WTC11 (cell line): ENCODE measurements at regions not wholly inside any gene's neighbourhood (a gene's known extent, or its start where the extent isn't known, plus 50 kb on each side); places are given as distances from the start of the nearest gene placed in this dataset.

Experiments used
- FOXJ3 ChIP-seq: sonication (generic); formaldehyde crosslinking; IDR thresholded peaks from 2 replicates; pipeline ENCODE4 v1.9.0; 2021; ENCODE audit warnings: missing genetic modification reagents, mild to moderate bottlenecking, borderline replicate concordance
- TF ChIP-seq, protein P1 (sequence below): sonication (generic); formaldehyde crosslinking; IDR thresholded peaks from 2 replicates; pipeline ENCODE4 v1.8.0; 2022; ENCODE audit warnings: mild to moderate bottlenecking, missing genetic modification reagents
- TF ChIP-seq, protein P2 (sequence below): fragments of 200-600 bp; IDR thresholded peaks from 2 replicates; pipeline ENCODE4 v1.8.0; 2022; ENCODE audit warnings: antibody characterized with exemption
- TF ChIP-seq, protein P3 (sequence below): sonication (generic); formaldehyde crosslinking; conservative IDR thresholded peaks from 2 replicates; pipeline ENCODE4 v1.8.1; 2022; ENCODE audit warnings: mild to moderate bottlenecking, missing genetic modification reagents
- TF ChIP-seq, protein P4 (sequence below): sonication (generic); formaldehyde crosslinking; IDR thresholded peaks from 2 replicates; pipeline ENCODE4 v1.8.0; 2022; ENCODE audit warnings: mild to moderate bottlenecking, missing genetic modification reagents

DNA sequence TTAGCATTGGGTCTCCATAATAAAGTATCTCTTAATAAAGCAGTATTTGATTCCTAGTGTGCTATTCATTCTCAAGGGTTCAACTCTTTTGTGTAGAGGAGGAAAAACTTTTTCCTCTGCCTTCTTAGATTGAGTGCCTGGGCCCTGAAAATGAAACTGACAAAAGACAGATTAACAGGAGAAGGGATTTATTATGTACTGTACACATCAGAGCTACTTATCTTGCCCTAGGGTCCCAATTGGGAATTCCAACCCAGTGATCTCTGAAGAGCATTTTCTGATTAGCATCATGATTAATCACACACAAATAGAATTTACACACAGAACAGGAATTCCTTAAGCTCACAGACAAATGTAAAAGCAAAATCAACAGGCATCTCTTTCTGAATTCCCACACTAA lies 128.9 kb downstream of the CD164 start:
- TF ChIP-seq, protein P1, sequence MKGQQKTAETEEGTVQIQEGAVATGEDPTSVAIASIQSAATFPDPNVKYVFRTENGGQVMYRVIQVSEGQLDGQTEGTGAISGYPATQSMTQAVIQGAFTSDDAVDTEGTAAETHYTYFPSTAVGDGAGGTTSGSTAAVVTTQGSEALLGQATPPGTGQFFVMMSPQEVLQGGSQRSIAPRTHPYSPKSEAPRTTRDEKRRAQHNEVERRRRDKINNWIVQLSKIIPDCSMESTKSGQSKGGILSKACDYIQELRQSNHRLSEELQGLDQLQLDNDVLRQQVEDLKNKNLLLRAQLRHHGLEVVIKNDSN (CRISPR knock-in tag), result no peak
- no peak for TF ChIP-seq FOXJ3 (CRISPR knock-in tag)
- TF ChIP-seq, protein P2, sequence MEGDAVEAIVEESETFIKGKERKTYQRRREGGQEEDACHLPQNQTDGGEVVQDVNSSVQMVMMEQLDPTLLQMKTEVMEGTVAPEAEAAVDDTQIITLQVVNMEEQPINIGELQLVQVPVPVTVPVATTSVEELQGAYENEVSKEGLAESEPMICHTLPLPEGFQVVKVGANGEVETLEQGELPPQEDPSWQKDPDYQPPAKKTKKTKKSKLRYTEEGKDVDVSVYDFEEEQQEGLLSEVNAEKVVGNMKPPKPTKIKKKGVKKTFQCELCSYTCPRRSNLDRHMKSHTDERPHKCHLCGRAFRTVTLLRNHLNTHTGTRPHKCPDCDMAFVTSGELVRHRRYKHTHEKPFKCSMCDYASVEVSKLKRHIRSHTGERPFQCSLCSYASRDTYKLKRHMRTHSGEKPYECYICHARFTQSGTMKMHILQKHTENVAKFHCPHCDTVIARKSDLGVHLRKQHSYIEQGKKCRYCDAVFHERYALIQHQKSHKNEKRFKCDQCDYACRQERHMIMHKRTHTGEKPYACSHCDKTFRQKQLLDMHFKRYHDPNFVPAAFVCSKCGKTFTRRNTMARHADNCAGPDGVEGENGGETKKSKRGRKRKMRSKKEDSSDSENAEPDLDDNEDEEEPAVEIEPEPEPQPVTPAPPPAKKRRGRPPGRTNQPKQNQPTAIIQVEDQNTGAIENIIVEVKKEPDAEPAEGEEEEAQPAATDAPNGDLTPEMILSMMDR, result no peak
- TF ChIP-seq, protein P3, sequence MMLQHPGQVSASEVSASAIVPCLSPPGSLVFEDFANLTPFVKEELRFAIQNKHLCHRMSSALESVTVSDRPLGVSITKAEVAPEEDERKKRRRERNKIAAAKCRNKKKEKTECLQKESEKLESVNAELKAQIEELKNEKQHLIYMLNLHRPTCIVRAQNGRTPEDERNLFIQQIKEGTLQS (CRISPR knock-in tag), result no peak
- TF ChIP-seq, protein P4, sequence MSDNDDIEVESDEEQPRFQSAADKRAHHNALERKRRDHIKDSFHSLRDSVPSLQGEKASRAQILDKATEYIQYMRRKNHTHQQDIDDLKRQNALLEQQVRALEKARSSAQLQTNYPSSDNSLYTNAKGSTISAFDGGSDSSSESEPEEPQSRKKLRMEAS (CRISPR knock-in tag), result no peak
